Fibroblast of gingiva (primary cell): ENCODE measurements at regions not wholly inside any gene's neighbourhood (a gene's known extent, or its start where the extent isn't known, plus 50 kb on each side); places are given as distances from the start of the nearest gene placed in this dataset.

ENCODE experiments used
- DNase-seq: peaks from one replicate; pipeline ENCODE4 v3.0.0-alpha.2; 2011; ENCODE audit warnings: low read depth

GRCh38 chr22:47659467-47660223 is 897.2 kb downstream of the TBC1D22A start:
- no peak for DNase-seq

- no peak for DNase-seq
These were observed 895.7 kb downstream of the TBC1D22A start for GRCh38 chr22:47658182-47658581.

- DNase-seq: no peak
These were observed 894.8 kb downstream of the TBC1D22A start for GRCh38 chr22:47657224-47657623.

- DNase-seq: no peak
These were observed 894.4 kb downstream of the TBC1D22A start for GRCh38 chr22:47656806-47657205.

- no peak for DNase-seq
These were observed 893.5 kb downstream of the TBC1D22A start for GRCh38 chr22:47655930-47656329.

GRCh38 chr22:47654922-47655491 is 892.6 kb downstream of the TBC1D22A start:
- no peak for DNase-seq

- DNase-seq: no peak
These were observed 891.5 kb downstream of the TBC1D22A start for GRCh38 chr22:47653921-47654320.

- no peak for DNase-seq
These were observed 889.0 kb downstream of the TBC1D22A start for GRCh38 chr22:47651216-47651987.

- no peak for DNase-seq
These were observed 885.3 kb downstream of the TBC1D22A start for GRCh38 chr22:47647720-47648119.

GRCh38 chr22:47647181-47647580 is 884.7 kb downstream of the TBC1D22A start:
- DNase-seq: no peak

- DNase-seq: no peak
These were observed 883.5 kb downstream of the TBC1D22A start for GRCh38 chr22:47645923-47646322.

GRCh38 chr22:47645450-47645914 is 883.0 kb downstream of the TBC1D22A start:
- DNase-seq: no peak

GRCh38 chr22:47634347-47634746 is 871.9 kb downstream of the TBC1D22A start:
- no peak for DNase-seq

GRCh38 chr22:47633111-47633510 is 870.7 kb downstream of the TBC1D22A start:
- DNase-seq: no peak

- no peak for DNase-seq
These were observed 870.3 kb downstream of the TBC1D22A start for GRCh38 chr22:47632701-47633100.

- no peak for DNase-seq
These were observed 869.2 kb downstream of the TBC1D22A start for GRCh38 chr22:47631571-47632102.

- no peak for DNase-seq
These were observed 868.5 kb downstream of the TBC1D22A start for GRCh38 chr22:47630741-47631534.

- no peak for DNase-seq
These were observed 867.6 kb downstream of the TBC1D22A start for GRCh38 chr22:47629791-47630655.

- no peak for DNase-seq
These were observed 866.8 kb downstream of the TBC1D22A start for GRCh38 chr22:47629273-47629711.

- DNase-seq: no peak
These were observed 866.2 kb downstream of the TBC1D22A start for GRCh38 chr22:47628477-47629272.
